GM19468 (cell line): ENCODE measurements at regions not wholly inside any gene's neighbourhood (a gene's known extent, or its start where the extent isn't known, plus 50 kb on each side); places are given as distances from the start of the nearest gene placed in this dataset.

Experiments
- ATAC-seq: cut with Tn5 transposase; IDR thresholded peaks from one replicate; pipeline ENCODE4 v1.9.1; 2021; ENCODE audit warnings: mild to moderate bottlenecking, moderate library complexity, moderate number of reproducible peaks; ENCODE audit not compliant: unreplicated experiment; ENCODE audit errors: extremely low read depth

- ATAC-seq, result no peak
Observed at GRCh38 chr12:128114485-128114884, 152.5 kb upstream of the TMEM132C start.

GRCh38 chr12:128116537-128116936 lies 150.4 kb upstream of the TMEM132C start:
- no peak for ATAC-seq

- no peak for ATAC-seq
Observed at GRCh38 chr12:128120035-128120434, 146.9 kb upstream of the TMEM132C start.

GRCh38 chr12:128121424-128121823 lies 145.5 kb upstream of the TMEM132C start:
- no peak for ATAC-seq

- ATAC-seq, result no peak
Observed at GRCh38 chr12:128123096-128123495, 143.9 kb upstream of the TMEM132C start.

- no peak for ATAC-seq
Observed at GRCh38 chr12:128131955-128132354, 135.0 kb upstream of the TMEM132C start.

- ATAC-seq, result no peak
Observed at GRCh38 chr12:128133321-128134073, 133.5 kb upstream of the TMEM132C start.

- no peak for ATAC-seq
Observed at GRCh38 chr12:128137140-128137539, 129.8 kb upstream of the TMEM132C start.

GRCh38 chr12:128138125-128138524 lies 128.8 kb upstream of the TMEM132C start:
- no peak for ATAC-seq

GRCh38 chr12:128140551-128140950 lies 126.4 kb upstream of the TMEM132C start:
- no peak for ATAC-seq

- ATAC-seq, result no peak
Observed at GRCh38 chr12:128150961-128151360, 116.0 kb upstream of the TMEM132C start.

GRCh38 chr12:128155571-128155970 lies 111.4 kb upstream of the TMEM132C start:
- ATAC-seq, result no peak

- no peak for ATAC-seq
Observed at GRCh38 chr12:128163086-128163485, 103.9 kb upstream of the TMEM132C start.

GRCh38 chr12:128164533-128164932 lies 102.4 kb upstream of the TMEM132C start:
- no peak for ATAC-seq

GRCh38 chr12:128165387-128165786 lies 101.6 kb upstream of the TMEM132C start:
- no peak for ATAC-seq

GRCh38 chr12:128168273-128168672 lies 98.7 kb upstream of the TMEM132C start:
- no peak for ATAC-seq

GRCh38 chr12:128170181-128170580 lies 96.8 kb upstream of the TMEM132C start:
- no peak for ATAC-seq

- no peak for ATAC-seq
Observed at GRCh38 chr12:128178565-128178964, 88.4 kb upstream of the TMEM132C start.

GRCh38 chr12:128178966-128179365 lies 88.0 kb upstream of the TMEM132C start:
- ATAC-seq, result no peak

- no peak for ATAC-seq
Observed at GRCh38 chr12:128180166-128180565, 86.8 kb upstream of the TMEM132C start.

- no peak for ATAC-seq
Observed at GRCh38 chr12:128190052-128190451, 76.9 kb upstream of the TMEM132C start.

- ATAC-seq, result no peak
Observed at GRCh38 chr12:128190614-128191013, 76.4 kb upstream of the TMEM132C start.
